ENCODE measurements at regions not wholly inside any gene's neighbourhood (a gene's known extent, or its start where the extent isn't known, plus 50 kb on each side); places are given as distances from the start of the nearest gene placed in this dataset.

DNA sequence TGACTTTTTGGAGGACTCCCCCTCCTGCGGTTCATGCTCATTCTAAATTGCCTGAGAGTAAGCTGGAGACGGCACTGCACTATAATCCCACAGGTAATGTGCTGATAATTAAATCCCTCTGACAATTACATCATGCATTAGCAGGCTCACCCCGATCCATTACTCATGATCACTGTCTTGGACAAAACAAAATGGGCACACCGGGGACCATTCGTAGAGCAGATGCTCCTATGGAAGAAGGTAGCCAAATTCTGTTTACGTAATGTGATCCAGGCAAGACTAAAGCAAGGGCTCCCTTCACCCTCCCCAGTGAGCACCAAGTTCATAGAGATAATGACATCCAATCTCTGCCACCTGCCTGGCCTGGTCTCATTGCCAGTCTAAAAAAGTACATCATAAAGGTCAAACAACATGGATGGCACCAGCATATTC lies 657.1 kb upstream of the SOX11 start:
- TF ChIP-seq, protein P1, sequence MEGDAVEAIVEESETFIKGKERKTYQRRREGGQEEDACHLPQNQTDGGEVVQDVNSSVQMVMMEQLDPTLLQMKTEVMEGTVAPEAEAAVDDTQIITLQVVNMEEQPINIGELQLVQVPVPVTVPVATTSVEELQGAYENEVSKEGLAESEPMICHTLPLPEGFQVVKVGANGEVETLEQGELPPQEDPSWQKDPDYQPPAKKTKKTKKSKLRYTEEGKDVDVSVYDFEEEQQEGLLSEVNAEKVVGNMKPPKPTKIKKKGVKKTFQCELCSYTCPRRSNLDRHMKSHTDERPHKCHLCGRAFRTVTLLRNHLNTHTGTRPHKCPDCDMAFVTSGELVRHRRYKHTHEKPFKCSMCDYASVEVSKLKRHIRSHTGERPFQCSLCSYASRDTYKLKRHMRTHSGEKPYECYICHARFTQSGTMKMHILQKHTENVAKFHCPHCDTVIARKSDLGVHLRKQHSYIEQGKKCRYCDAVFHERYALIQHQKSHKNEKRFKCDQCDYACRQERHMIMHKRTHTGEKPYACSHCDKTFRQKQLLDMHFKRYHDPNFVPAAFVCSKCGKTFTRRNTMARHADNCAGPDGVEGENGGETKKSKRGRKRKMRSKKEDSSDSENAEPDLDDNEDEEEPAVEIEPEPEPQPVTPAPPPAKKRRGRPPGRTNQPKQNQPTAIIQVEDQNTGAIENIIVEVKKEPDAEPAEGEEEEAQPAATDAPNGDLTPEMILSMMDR (IDR thresholded peaks at IDR 0.05; ENCODE audit: low read depth, low read length), result no peak
- in situ Hi-C loops (cut with HindIII; ENCODE audit: low sequenced_read_pairs), result no loop called here
- no peak overlapping the region for H3K4me3 ChIP-seq (ENCODE audit: low read depth, low read length)
- no peak for DNase-seq (ENCODE audit: low read depth, low spot score)

DNA sequence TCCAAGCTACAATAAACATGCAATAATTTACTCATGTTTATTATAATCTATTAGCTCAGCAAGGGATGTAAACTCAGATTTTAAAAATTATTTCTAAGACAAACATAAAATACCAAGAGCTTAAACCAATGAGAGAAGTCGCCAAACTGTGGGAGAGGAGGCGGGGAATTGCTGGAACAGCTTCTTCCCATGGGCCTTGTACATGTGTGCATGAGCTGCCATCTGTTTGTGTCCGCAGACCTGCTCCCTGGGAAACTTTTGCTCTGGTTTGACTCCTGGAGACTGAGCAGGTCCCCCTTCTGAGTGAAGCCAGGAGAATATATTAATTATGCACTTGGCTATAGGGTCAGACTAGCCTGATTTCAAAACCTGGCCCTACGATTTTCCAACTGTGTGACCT lies 655.9 kb upstream of the SOX11 start:
- no peak for DNase-seq (ENCODE audit: low read depth, low spot score)
- in situ Hi-C loops (cut with HindIII; ENCODE audit: low sequenced_read_pairs), result no loop called here
- TF ChIP-seq, protein P1 (IDR thresholded peaks at IDR 0.05; ENCODE audit: low read depth, low read length), result no peak
- no peak overlapping the region for H3K4me3 ChIP-seq (ENCODE audit: low read depth, low read length)

DNA sequence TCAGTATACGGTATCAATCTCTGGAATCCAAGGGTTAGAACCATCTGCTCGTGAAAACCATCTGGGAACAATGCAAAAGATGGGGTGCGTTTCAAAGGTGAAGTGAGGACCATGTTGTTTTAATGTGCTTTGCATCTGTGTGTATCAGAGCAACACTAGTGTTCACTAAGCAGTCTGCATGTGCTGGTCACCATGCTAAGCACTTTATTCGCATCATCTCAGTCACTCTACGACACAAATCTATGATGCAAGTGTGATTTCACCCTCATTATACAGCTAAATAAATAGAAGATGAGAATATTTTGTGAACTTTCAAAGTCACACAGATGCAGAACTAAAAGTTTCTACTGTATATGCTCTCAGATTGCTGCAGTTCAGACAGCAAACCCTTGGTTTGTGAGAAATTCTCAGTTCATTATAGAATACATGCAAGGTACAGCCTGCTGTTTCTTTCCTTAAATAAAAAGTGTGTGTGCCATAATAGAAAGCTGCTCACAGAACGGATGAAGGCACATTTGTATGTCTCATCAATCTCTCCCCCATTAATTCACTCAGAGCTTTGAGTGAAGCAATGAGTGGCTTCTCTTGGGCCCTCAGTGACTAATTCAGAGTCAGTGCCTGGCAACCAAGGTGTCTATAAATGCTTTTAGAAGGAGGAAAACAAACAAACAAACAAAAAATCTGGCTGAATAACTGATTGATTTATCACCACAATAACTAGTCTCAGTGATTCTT lies 652.8 kb upstream of the SOX11 start:
- DNase-seq (ENCODE audit: low read depth, low spot score), result no peak
- H3K4me3 ChIP-seq (ENCODE audit: low read depth, low read length), result no peak overlapping the region
- in situ Hi-C loops (cut with HindIII; ENCODE audit: low sequenced_read_pairs), result no loop called here
- TF ChIP-seq, protein P1 (IDR thresholded peaks at IDR 0.05; ENCODE audit: low read depth, low read length), result no peak

DNA sequence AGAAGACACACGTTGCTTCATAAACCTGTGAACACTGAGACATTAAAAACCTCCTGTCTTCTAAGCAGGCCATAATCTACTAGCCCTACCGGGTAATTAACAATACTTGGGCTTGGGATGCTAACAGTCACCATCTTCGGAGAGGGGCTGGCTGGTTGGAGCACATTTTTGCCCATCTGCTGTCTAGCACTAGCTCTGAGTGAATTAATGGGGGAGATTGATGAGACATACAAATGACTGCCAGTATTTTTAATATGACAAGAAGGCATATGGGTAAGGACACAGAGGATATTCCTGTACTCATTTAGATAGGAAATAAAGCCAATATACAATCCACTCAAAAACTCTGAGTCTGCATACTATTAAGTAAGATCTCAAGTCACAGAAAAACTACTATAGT lies 651.6 kb upstream of the SOX11 start:
- H3K4me3 ChIP-seq (ENCODE audit: low read depth, low read length), result no peak overlapping the region
- in situ Hi-C loops (cut with HindIII; ENCODE audit: low sequenced_read_pairs), result no loop called here
- TF ChIP-seq, protein P1 (IDR thresholded peaks at IDR 0.05; ENCODE audit: low read depth, low read length), result no peak
- DNase-seq (ENCODE audit: low read depth, low spot score), result no peak

DNA sequence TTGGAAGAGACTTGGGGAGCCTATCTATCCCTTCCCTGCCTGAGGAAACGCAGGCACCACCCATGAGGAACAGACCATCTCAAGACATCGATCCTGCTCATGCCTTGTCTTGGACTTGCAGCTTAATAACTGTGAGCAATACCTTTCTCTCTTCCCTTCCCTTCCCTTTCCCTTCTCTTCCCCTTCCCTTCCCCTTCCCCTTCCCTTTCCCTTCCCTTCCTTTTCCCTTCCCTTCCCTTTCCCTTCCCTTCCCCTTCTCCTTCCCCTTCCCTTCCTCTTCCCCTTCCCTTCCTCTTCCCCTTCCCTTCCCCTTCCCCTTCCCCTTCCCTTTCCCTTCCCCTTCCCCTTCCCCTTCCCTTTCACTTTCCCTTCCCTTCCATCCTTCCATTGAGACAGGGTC lies 650.7 kb upstream of the SOX11 start:
- TF ChIP-seq, protein P1 (IDR thresholded peaks at IDR 0.05; ENCODE audit: low read depth, low read length), result no peak
- in situ Hi-C loops (cut with HindIII; ENCODE audit: low sequenced_read_pairs), result no loop called here
- no peak for DNase-seq (ENCODE audit: low read depth, low spot score)
- no peak overlapping the region for H3K4me3 ChIP-seq (ENCODE audit: low read depth, low read length)

DNA sequence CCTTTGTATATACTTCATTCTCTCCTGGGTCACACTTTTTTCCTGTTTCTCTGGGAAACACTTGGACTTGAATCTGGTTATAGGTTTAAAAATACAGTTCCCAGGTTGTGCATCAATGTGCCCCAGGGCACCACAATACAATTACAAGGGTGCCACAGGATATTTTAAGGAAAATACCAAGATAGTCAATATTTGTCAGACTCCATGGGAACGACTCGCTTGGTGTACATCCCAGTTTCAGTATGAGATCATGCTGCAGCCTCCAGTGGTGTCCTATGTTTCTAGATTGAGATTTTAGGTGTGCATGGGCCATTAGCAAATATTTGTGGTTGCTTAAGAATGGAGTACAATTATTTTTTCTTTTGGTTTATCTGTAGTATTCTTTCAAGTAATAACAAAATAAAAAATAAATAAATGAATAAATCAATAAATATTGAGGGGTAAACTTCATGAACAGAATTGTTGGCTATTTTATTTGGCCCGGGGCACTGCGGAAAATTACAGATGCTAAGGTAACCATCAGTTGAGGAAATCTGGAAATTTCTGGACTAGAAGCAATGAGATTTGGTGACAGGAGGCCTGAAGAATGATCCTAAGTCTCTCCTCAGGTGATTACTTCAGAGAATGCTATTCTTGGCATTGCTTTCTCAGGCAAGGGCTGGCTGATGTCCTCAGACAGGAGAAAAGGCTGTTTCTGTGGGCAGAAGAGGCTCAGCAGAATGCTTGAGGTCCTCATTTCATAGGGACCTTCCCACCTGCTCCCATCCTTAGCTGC lies 649.3 kb upstream of the SOX11 start:
- TF ChIP-seq, protein P1 (IDR thresholded peaks at IDR 0.05; ENCODE audit: low read depth, low read length), result no peak
- in situ Hi-C loops (cut with HindIII; ENCODE audit: low sequenced_read_pairs), result no loop called here

More for the DNA sequence above, 649.3 kb upstream of the SOX11 start:
- DNase-seq (ENCODE audit: low read depth, low spot score), result no peak
- no peak overlapping the region for H3K4me3 ChIP-seq (ENCODE audit: low read depth, low read length)
